IgD-negative memory B cell (primary cell): ENCODE measurements at regions not wholly inside any gene's neighbourhood (a gene's known extent, or its start where the extent isn't known, plus 50 kb on each side); places are given as distances from the start of the nearest gene placed in this dataset.

Source experiments
- H3K27ac Mint-ChIP-seq, 3 donors: one replicate each; pipeline ENCODE4 v1.8.0; 2020 to 2022; ENCODE audit warnings: mild to moderate bottlenecking in 3 of 3, mixed read lengths in 3 of 3, moderate library complexity in 1 of 3
- H3K27me3 Mint-ChIP-seq: one replicate; pipeline ENCODE4 v1.8.0; 2021; ENCODE audit warnings: mixed read lengths
- H3K36me3 Mint-ChIP-seq: one replicate; pipeline ENCODE4 v1.8.0; 2020; ENCODE audit warnings: mild to moderate bottlenecking, mixed read lengths
- H3K4me1 Mint-ChIP-seq, 3 donors: one replicate each; pipeline ENCODE4 v1.8.0; 2020 to 2022; ENCODE audit warnings: mixed read lengths in 3 of 3, mild to moderate bottlenecking in 1 of 3
- H3K4me3 Mint-ChIP-seq, 4 donors: one replicate each; pipeline ENCODE4 v1.8.0; 2020 to 2022; ENCODE audit warnings: mild to moderate bottlenecking in 4 of 4, mixed read lengths in 4 of 4, moderate library complexity in 3 of 4
- H3K9me3 Mint-ChIP-seq, 3 donors: one replicate each; pipeline ENCODE4 v1.8.0; 2020 to 2021; ENCODE audit warnings: mixed read lengths in 3 of 3, mild to moderate bottlenecking in 1 of 3

DNA sequence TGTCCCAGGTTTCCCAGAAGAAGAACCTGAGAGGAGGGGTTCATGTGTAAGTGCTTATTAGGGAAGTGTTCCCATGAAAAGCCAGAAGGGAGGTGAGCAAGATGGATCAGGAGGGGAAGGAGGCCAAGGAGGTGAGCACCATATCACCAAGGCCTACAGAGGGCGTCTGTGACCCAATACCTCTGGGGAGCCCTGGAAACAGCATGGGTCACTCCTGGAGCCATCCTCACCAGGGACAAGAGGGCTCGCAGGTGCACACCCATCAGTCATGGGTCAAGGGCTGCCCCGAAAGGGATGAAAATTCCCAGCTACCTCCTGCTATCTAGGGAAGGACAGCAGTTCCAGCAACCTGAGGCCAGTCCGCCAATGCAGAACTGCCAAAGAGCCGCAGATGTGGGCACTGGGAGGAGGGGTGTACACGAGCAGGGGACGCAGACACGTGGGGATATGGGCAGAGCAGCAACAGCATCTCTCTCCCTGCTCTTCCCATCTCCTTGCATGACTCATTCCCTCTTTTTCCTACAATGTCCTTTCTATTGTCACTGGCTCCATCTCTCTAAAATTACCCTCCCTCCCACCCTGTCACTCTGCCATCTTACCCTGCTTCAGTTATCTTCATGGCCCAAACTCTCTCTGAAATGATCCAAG is 167.6 kb upstream of the FSTL4 start:
- no peaks in the 10 kb centered on the region for H3K4me1 Mint-ChIP-seq
- no peak overlapping the region for H3K4me3 Mint-ChIP-seq
- H3K9me3 Mint-ChIP-seq: no peaks in the 10 kb centered on the region
- peaks cover 2% of the 10 kb centered on the region for H3K27me3 Mint-ChIP-seq
- H3K36me3 Mint-ChIP-seq: no peaks in the 10 kb centered on the region
- no peak overlapping the region for H3K27ac Mint-ChIP-seq

DNA sequence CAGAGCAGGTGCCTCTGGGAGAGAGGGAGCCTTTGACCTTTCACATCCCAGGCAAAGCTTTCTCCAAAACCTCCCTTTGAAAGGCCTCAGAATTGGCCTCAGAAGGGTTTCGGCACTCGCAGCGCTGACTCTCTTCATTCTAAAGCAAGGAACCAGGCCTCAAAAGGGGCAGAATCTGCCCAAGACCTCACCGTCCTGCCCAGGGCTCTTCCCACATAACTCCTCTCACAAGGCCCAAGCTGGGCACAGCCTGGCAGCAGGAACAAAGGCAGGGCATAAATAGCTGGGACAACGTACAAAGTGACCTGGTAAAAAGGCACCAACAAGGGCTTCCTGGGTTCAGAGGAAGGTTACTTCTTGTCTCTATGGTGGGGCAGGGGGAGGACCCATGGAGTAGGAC is 166.3 kb upstream of the FSTL4 start:
- Mint-ChIP-seq H3K27ac (no peak overlapping the region), H3K4me1 (no peaks in the 10 kb centered on the region), H3K4me3 (no peak overlapping the region), H3K9me3 (no peaks in the 10 kb centered on the region), H3K27me3 (peaks cover 2% of the 10 kb centered on the region), H3K36me3 (no peaks in the 10 kb centered on the region)

DNA sequence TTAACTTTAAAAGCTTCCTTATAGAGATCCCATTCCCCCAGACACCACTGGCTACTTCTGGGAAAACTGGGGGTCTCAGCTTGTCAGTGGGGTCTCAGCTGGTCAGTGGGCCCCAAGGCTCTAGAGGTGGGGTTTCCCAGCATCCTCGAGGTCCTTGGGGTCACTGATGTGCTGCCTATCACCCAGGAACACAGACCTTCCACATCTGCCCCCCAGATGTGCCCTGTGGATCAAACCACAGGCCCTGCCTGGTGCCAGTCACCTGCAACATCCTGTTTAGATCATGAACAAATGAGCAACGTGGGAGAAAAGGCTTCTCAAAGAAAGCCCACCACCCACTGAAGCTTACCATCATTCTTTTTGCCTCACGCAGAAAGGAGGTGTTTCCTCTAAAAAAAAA is 165.6 kb upstream of the FSTL4 start:
- Mint-ChIP-seq H3K27ac (no peak overlapping the region), H3K9me3 (no peaks in the 10 kb centered on the region), H3K4me3 (no peak overlapping the region), H3K27me3 (peaks cover 2% of the 10 kb centered on the region), H3K36me3 (no peaks in the 10 kb centered on the region), H3K4me1 (no peaks in the 10 kb centered on the region)

DNA sequence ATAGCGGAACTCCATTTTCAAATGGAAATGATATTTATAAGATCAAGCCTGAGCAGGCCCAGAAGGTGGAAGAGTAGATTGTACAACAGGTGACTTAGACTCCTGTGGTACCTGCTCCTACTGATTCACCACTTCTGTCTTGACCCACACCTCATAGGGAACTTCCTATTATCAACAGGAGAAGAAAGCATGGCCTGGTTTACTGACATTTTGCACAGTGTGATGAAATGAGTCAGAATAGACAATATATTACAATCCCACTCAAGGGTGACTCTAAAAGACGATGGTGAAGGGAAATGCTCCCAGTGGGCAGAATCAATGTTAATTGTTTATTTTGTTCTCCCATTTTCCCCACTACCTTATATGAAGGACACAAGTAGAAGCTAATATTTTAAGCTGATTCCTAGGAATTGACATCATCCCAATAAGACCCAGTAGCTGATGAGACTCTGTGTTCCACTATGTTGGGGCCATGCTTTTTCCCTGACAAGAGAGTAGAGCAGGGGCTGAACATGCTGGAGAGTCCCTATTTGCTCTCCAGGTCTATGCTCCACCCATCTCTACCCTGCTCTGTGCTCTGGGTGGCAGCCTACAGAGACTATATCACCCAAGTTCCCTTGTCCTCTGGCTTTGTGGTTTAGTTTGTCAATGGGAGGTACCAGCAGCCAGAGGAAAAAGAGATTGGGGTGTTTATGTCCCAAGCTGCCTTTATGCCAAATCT is 163.4 kb upstream of the FSTL4 start:
- H3K4me3 Mint-ChIP-seq: no peak overlapping the region
- H3K9me3 Mint-ChIP-seq: peaks cover 0 to 5% (median 0%) of the 10 kb centered on the region in 3 donors
- no peaks in the 10 kb centered on the region for H3K4me1 Mint-ChIP-seq
- H3K27me3 Mint-ChIP-seq: peaks cover 2% of the 10 kb centered on the region
- no peaks in the 10 kb centered on the region for H3K36me3 Mint-ChIP-seq
- H3K27ac Mint-ChIP-seq: no peak overlapping the region

DNA sequence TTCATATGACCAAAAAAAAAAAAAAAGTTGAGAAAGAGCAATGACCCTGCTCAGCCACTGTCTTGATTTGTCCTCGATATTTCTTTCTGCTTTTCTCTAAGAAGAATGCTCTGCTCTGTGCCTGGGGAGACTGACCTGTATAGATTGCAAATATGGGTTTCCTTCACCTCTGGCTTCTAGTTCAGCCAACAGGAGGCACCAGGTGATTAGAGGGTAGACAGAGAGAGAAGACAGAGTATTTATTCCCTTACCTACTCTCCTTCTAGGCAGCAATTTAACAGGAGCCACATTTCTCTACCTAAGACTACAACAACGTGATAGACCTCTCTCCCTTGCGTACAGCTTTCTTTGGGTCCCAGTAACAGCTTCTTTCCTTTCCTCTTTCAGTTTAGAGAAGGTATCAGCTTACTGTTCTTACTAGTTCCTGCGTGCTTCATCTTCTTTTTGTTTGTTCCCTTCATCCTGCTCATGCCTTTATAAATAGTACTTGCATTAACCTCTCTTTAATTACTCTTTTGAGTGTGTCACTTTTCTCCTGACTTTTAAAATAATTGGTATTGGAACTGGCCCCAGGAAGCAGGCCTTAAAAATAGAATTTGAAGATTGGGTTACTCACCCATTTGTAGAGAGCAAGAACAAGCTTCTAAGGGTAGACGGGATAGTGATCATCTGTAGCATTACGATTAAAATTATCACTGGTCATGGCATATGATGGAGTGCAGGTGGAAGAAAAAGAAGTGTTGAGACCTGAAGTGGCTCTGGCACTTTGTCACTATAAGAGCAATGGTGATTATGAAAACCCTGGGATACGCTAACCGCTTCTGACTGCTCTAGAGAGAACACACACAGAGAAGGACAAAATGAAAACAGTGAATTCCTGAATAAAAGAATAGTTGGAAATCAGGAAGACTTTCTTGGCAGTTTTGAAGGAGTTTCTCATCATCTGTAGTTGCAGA is 161.2 kb upstream of the FSTL4 start:
- Mint-ChIP-seq H3K27ac (peak overlapping the region in 1 of 3 donors; percentile 42), H3K9me3 (peaks cover 0 to 11% (median 0%) of the 10 kb centered on the region in 3 donors), H3K4me1 (no peaks in the 10 kb centered on the region), H3K27me3 (peaks cover 2% of the 10 kb centered on the region), H3K4me3 (no peak overlapping the region), H3K36me3 (no peaks in the 10 kb centered on the region)

DNA sequence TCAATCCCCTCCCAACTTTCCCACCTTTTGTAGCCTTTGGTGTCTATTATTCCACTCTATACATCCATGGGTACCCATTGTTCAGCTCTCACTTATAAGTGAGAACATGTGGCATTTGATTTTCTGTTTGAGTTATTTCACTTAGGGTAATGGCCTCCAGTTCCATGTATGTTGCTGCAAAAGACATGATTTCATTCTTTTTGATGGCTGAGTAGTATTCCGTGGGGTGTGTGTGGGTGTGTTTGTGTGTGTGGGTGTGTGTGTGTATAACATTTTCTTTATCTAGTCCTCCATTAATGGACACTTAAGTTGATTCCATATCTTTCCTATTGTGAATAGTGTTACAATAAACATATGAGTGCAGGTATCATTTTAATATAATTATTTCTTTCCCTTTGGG is 157.5 kb upstream of the FSTL4 start:
- H3K27ac Mint-ChIP-seq: no peak overlapping the region
- H3K4me1 Mint-ChIP-seq: no peaks in the 10 kb centered on the region
- peaks cover 5% of the 10 kb centered on the region for H3K27me3 Mint-ChIP-seq
- H3K36me3 Mint-ChIP-seq: no peaks in the 10 kb centered on the region
- H3K4me3 Mint-ChIP-seq: no peak overlapping the region
- H3K9me3 Mint-ChIP-seq: peaks cover 0 to 11% (median 0%) of the 10 kb centered on the region in 3 donors

DNA sequence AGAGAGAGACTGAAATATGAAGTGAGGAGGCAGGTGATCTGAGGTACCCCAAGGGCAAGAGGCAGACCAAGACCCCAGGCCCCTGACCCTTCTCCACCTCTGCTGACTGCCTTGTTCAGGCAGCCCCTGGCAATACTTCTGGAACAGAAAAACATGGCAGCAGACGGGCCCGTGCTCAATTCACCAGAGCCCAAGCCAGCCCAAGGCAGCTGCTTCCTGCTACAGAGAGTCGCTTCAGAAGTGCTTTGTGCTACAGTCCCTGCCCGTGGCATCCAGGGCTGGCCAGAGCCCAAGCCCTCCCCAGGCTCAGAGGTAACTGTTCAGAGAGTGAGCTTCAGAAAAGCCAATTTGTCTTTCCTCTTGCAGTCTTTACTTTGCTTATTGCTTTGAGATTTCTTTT is 151.4 kb upstream of the FSTL4 start:
- Mint-ChIP-seq H3K9me3 (no peaks in the 10 kb centered on the region), H3K27me3 (peaks cover 9% of the 10 kb centered on the region), H3K4me3 (no peak overlapping the region), H3K36me3 (no peaks in the 10 kb centered on the region), H3K4me1 (no peaks in the 10 kb centered on the region), H3K27ac (no peak overlapping the region)

DNA sequence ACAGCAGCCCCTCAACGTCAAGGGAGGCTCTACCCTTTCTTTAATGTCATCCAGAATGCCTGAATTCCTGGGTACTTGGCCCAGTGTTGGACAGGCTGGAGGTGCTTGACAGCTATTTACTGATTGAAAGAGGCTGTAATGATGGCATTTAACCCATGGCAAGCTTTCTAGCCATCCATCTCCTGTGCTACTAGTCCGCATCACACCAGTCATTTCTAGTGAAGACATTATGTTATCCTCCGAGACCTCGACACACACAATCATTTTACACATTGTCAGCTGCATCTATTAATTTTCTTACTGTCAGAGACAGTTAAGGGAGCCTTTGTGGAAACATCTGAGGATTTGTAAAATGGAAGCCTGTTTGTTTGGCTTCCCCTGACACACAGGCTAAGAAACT is 149.3 kb upstream of the FSTL4 start:
- Mint-ChIP-seq H3K4me3 (no peak overlapping the region), H3K27me3 (peaks cover 6% of the 10 kb centered on the region), H3K27ac (no peak overlapping the region), H3K36me3 (no peaks in the 10 kb centered on the region), H3K9me3 (no peaks in the 10 kb centered on the region), H3K4me1 (no peaks in the 10 kb centered on the region)

DNA sequence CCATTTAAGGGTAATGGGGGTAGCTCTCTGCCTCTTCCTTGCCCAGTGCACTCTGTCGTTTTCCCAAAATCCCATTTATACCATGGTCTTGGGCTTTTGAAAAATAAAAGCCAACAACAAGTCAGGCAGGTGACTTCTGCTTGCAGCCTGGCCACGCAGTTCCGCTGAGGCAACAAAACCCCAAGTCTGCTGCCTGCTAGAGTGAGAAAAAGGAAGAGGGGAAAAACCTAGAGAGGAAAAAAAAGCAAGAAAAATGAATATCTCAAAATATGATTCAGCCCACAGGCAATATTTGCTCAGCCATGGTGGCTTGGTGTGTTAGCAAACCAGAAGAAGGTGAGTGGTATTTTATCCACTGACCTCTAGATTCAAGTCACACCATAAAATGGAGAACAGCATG is 148.2 kb upstream of the FSTL4 start:
- H3K4me3 Mint-ChIP-seq: no peak overlapping the region
- H3K27me3 Mint-ChIP-seq: peaks cover 11% of the 10 kb centered on the region
- peak overlapping the region in 1 of 3 donors; percentile 72 for H3K27ac Mint-ChIP-seq
- no peaks in the 10 kb centered on the region for H3K4me1 Mint-ChIP-seq
- H3K9me3 Mint-ChIP-seq: no peaks in the 10 kb centered on the region
- H3K36me3 Mint-ChIP-seq: peaks cover 3% of the 10 kb centered on the region

DNA sequence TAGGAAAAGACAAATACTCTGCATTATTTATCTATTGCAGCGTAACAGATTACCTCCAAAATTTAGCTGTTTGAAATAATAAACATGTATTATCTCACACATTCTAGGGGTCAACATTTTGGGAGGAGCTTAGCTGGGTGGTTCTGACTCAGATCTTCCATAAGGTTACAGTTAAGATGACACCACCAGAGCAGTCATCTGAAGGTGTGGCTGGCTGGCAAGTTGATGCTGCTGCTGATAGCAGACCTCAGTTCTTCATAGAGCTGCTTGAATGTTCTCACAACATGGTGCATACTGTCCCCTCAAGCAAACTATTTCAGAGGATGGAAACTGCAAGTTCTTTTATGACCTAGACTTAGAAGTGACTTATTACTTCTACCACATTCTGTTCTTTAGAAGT is 146.3 kb upstream of the FSTL4 start:
- Mint-ChIP-seq H3K4me3 (no peak overlapping the region), H3K27me3 (peaks cover 10% of the 10 kb centered on the region), H3K4me1 (peaks cover 0 to 2% (median 0%) of the 10 kb centered on the region in 3 donors), H3K27ac (no peak overlapping the region), H3K9me3 (no peaks in the 10 kb centered on the region), H3K36me3 (peaks cover 5% of the 10 kb centered on the region)

DNA sequence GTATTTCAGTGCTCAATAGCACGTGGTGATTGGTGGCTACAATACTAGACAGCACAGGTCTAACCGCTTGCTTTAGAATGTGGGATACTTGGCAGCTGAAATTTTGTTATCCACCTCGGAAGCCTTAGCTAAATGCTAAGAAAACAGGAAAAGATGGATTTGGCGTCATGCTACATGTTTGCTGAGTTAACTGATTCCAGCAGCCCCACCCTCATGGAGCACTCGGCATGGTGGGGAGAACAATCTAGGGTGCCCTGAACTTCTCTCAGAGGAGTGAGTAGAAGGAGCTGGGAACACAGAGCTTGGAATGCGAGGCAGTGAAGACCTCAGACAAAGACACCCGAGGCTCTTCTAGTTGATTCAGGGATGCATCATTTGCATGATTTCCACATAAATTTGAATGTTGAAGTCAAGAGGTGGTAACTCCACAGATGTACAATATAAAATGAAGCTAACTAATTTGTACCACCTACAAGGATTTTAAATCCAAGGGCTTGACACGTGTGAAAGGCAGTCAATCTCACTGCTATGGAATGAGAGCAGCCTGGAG is 145.1 kb upstream of the FSTL4 start:
- H3K27me3 Mint-ChIP-seq: peaks cover 10% of the 10 kb centered on the region
- no peak overlapping the region for H3K4me3 Mint-ChIP-seq
- H3K27ac Mint-ChIP-seq: no peak overlapping the region
- H3K9me3 Mint-ChIP-seq: no peaks in the 10 kb centered on the region
- H3K4me1 Mint-ChIP-seq: peaks cover 0 to 2% (median 0%) of the 10 kb centered on the region in 3 donors
- peaks cover 5% of the 10 kb centered on the region for H3K36me3 Mint-ChIP-seq

DNA sequence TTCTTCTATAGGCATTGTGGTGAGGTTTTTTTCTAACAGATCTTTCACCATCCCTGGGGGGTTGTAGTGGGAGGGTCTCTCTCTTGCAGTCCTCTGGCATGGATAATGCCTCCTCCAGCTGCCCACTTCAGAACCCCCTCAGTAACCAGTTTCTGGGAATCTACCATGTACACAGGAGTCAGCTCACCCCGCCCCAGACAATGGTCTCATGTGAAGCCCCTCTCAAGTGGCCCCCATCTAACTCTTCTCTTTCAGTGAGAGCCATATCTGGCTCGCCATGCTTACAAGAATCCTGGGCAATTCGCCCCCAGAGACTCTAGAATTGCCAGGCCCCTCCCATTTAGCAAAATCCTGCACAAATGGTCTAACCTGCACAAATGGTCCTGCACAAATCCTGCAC is 144.4 kb upstream of the FSTL4 start:
- Mint-ChIP-seq H3K4me1 (peaks cover 0 to 2% (median 0%) of the 10 kb centered on the region in 3 donors), H3K4me3 (no peak overlapping the region), H3K27me3 (peaks cover 10% of the 10 kb centered on the region), H3K36me3 (peaks cover 5% of the 10 kb centered on the region), H3K9me3 (no peaks in the 10 kb centered on the region), H3K27ac (no peak overlapping the region)

DNA sequence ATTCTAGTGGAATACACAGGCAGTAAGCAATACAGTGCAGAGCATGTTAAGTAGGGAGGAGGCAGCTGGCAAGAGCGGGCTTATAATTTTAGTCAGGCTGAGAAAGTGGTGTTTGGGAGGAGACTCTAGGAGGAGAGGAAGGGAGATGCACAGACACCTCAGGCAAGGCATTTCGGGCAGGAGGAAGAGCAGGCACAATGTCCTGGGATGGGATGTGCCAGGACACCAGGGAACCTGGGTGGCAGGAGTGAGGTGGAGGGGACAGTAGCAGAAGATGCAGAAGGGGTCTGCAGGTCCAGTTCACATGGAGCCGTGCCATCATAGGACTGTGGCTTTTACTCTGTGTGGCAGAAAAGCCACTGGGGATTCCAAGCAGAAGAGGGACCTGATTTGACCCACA is 143.7 kb upstream of the FSTL4 start:
- Mint-ChIP-seq H3K9me3 (no peaks in the 10 kb centered on the region), H3K4me1 (peaks cover 0 to 2% (median 0%) of the 10 kb centered on the region in 3 donors), H3K27me3 (peaks cover 10% of the 10 kb centered on the region)

DNA sequence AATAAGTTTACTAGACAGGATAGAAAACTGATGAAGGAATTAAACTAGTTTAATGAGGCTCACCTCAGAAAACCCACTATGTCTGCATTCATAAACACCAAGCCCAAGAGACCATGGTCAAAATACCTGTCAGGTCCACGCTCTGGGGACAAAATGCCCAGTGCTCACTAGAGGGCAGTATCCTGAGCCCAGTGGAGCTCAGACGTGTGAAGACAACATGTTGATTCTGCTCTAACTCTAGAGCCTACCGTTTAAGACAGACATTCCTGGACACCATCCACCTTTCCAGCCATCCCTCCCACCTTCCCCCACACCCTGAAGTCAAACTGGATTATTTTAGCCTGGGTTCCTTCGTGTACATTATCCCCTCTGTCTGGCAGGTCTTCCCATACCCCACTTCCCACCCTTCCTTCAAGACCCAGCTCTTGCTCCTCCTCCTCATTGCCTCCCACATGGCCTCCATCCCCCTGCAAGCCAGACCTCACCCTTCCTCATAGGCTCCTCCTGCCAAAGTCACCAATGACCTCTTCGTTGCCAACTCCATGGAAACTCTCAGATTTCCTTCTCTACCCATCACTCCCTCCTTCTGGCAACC is 142.3 kb upstream of the FSTL4 start:
- Mint-ChIP-seq H3K9me3 (no peaks in the 10 kb centered on the region), H3K27me3 (peaks cover 12% of the 10 kb centered on the region), H3K36me3 (peaks cover 8% of the 10 kb centered on the region), H3K4me1 (peaks cover 0 to 2% (median 0%) of the 10 kb centered on the region in 3 donors), H3K27ac (no peak overlapping the region), H3K4me3 (no peak overlapping the region)

More for the DNA sequence above, 143.7 kb upstream of the FSTL4 start:
- H3K27ac Mint-ChIP-seq: no peak overlapping the region
- H3K36me3 Mint-ChIP-seq: peaks cover 8% of the 10 kb centered on the region
- H3K4me3 Mint-ChIP-seq: no peak overlapping the region

DNA sequence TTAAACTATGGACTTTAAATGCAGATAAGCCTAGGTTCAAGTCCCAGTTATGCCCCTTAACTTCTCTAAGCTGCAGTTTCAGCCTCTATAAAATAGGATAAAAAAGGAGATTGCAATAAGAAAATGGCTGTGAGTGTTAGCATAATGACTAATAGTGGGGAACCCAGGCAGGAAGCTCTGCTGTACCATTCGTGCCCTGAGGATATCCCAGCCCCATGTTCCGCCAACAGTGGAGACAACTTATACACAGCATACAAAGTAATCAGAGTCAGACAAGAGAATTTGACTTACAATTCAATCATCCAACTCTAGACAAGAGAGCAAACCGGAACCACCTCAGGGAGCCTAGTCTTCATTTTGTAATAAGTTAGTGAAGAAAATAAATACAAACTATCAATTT is 141.5 kb upstream of the FSTL4 start:
- Mint-ChIP-seq H3K4me1 (peaks cover 0 to 2% (median 0%) of the 10 kb centered on the region in 3 donors), H3K9me3 (no peaks in the 10 kb centered on the region), H3K4me3 (no peak overlapping the region), H3K36me3 (peaks cover 8% of the 10 kb centered on the region), H3K27ac (no peak overlapping the region), H3K27me3 (peaks cover 14% of the 10 kb centered on the region)
